K562 (cell line): ENCODE measurements at regions not wholly inside any gene's neighbourhood (a gene's known extent, or its start where the extent isn't known, plus 50 kb on each side); places are given as distances from the start of the nearest gene placed in this dataset.

ENCODE experiments used
- COPS2 ChIP-seq: fragments of 450-650 bp; conservative IDR thresholded peaks from 2 replicates; pipeline ENCODE4 v1.6.1; 2016; ENCODE audit warnings: mild to moderate bottlenecking, moderate library complexity
- E2F6 ChIP-seq, 2 experiments: IDR thresholded peaks; 2 replicates each; pipeline ENCODE4 v1.6.1; 2011; ENCODE audit warnings: borderline replicate concordance in 1 of 2, control low read depth in 1 of 2, low read depth in 1 of 2, low read length in 1 of 2, mild to moderate bottlenecking in 1 of 2, mixed read lengths in 1 of 2, moderate library complexity in 1 of 2; ENCODE audit not compliant: insufficient read depth in 1 of 2, insufficient read length in 1 of 2, poor library complexity in 1 of 2, severe bottlenecking in 1 of 2; ENCODE audit errors: extremely low read depth in 1 of 2
- FOXK2 ChIP-seq, 2 experiments: fragments of 450-650 bp; IDR thresholded peaks in 1 of 2; conservative IDR thresholded peaks in 1 of 2; 2 replicates each; pipeline ENCODE4 v1.6.1; 2016; ENCODE audit warnings: low read depth in 2 of 2, mild to moderate bottlenecking in 1 of 2
- HDGF ChIP-seq: fragments of 450-650 bp; IDR thresholded peaks from 2 replicates; pipeline ENCODE4 v1.6.1; 2016
- KAT7 ChIP-seq: sonication (generic); formaldehyde crosslinking; IDR thresholded peaks from 2 replicates; pipeline ENCODE4 v1.8.0; 2022; ENCODE audit warnings: missing genetic modification reagents, mild to moderate bottlenecking, borderline replicate concordance
- RB1 ChIP-seq: fragments of 450-650 bp; IDR thresholded peaks from 2 replicates; pipeline ENCODE4 v1.6.1; 2017; ENCODE audit warnings: low read depth, mild to moderate bottlenecking
- RCOR1 ChIP-seq, 2 experiments: IDR thresholded peaks; 2 replicates each; pipeline ENCODE4 v1.6.1; 2012; ENCODE audit warnings: low read depth in 2 of 2, low read length in 2 of 2, borderline replicate concordance in 1 of 2, improper control_type of control experiment in 1 of 2
- TEAD1 ChIP-seq, 2 experiments: fragments of 450-650 bp in 1 of 2; sonication (generic) in 1 of 2; formaldehyde crosslinking; IDR thresholded peaks; 2 replicates each; pipeline versions ENCODE4 v1.4.0 to v1.8.0; 2020 to 2022; ENCODE audit warnings: mild to moderate bottlenecking in 2 of 2, missing genetic modification reagents in 1 of 2
- ZNF121 ChIP-seq: sonication (generic); formaldehyde crosslinking; conservative IDR thresholded peaks from 2 replicates; pipeline ENCODE4 v1.8.0; 2022; ENCODE audit warnings: missing genetic modification reagents
- ZNF830 ChIP-seq: fragments of 250-450 bp; sonication (Bioruptor Pico); IDR thresholded peaks from 2 replicates; pipeline ENCODE4 v1.5.0; 2021; ENCODE audit warnings: mild to moderate bottlenecking

GRCh38 chr3:72421786-72422185, 426.5 kb downstream of the SHQ1 start:
- TF ChIP-seq FOXK2 (conservative IDR thresholded peaks at IDR 0.05 in 1 of 2, IDR thresholded peaks at IDR 0.05 in 1 of 2; ENCODE audit: low read depth in 2 of 2) = no peak
- TF ChIP-seq RCOR1 (IDR thresholded peaks at IDR 0.05; ENCODE audit: borderline replicate concordance in 1 of 2, low read depth in 2 of 2, low read length in 2 of 2) = no peak
- TF ChIP-seq COPS2 = no peak
- no peak for TF ChIP-seq RB1
- TF ChIP-seq ZNF830 (CRISPR knock-in tag) = no peak
- no peak for TF ChIP-seq KAT7 (CRISPR knock-in tag)
- TF ChIP-seq ZNF121 (CRISPR knock-in tag) = no peak
- TF ChIP-seq TEAD1 (CRISPR knock-in tag; IDR thresholded peaks at IDR 0.05) = no peak
- no peak for TF ChIP-seq E2F6 (IDR thresholded peaks at IDR 0.05; ENCODE audit: borderline replicate concordance in 1 of 2, extremely low read depth in 1 of 2, insufficient read depth in 1 of 2, insufficient read length in 1 of 2, low read depth in 1 of 2, low read length in 1 of 2, poor library complexity in 1 of 2, severe bottlenecking in 1 of 2)
- no peak for TF ChIP-seq HDGF
